Memory B cell (primary cell): ENCODE measurements at regions not wholly inside any gene's neighbourhood (a gene's known extent, or its start where the extent isn't known, plus 50 kb on each side); places are given as distances from the start of the nearest gene placed in this dataset.
"Not testable (repeated sequence)": the region's sequence is repeated elsewhere in the genome, so short reads cannot be mapped to it uniquely, and the experiment has no call there.

ENCODE experiments used
- ATAC-seq: fragments of 150-1000 bp; cut with Tn5 transposase; 2 replicates; pipeline ENCODE4 v1.10.0; 2021; ENCODE audit warnings: low read depth, mild to moderate bottlenecking, moderate library complexity
- DNase-seq, 2 donors: peaks; one replicate each; pipeline ENCODE4 v3.0.0; 2022; ENCODE audit warnings: low spot score in 2 of 2
- H3K27ac Mint-ChIP-seq: one replicate; pipeline ENCODE4 v1.8.0; 2022; ENCODE audit warnings: mild to moderate bottlenecking, moderate library complexity, mixed read lengths
- H3K27me3 Mint-ChIP-seq: one replicate; pipeline ENCODE4 v1.8.0; 2022; ENCODE audit warnings: mixed read lengths
- H3K36me3 Mint-ChIP-seq: one replicate; pipeline ENCODE4 v1.8.0; 2022; ENCODE audit warnings: mild to moderate bottlenecking, mixed read lengths
- H3K4me1 Mint-ChIP-seq: one replicate; pipeline ENCODE4 v1.8.0; 2022; ENCODE audit warnings: mixed read lengths
- H3K4me3 Mint-ChIP-seq: one replicate; pipeline ENCODE4 v1.8.0; 2022; ENCODE audit warnings: mild to moderate bottlenecking, moderate library complexity, mixed read lengths
- H3K9me3 Mint-ChIP-seq: one replicate; pipeline ENCODE4 v1.8.0; 2022; ENCODE audit warnings: mixed read lengths

DNA sequence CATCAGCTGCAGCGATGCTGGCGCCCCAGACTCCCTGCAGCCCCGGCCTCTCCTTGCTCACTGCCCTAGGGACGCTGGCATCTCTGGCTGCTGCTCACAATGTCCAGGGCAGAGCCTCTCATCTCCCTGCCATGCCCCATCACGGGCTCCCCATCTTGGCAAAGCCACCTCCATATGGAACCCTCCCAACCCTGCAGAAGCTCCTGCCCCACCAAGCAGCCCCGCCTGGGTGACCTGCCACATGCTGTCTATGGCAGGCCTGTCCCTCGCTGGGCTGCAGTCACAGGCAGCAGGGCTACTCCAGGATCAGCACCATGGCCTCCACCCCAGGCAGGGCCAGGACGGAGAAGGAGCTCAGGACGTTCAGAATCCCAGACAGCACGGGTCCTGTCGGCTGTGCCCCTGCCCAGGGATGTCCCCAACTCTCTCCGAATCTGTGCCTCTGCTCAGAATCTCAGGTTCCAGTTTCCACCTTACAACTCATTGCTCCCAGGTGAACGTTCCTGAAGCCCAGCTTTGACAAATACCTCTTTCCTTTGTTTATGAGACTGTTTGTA, 58.4 kb downstream of the PLXNA1 start:
- H3K27ac Mint-ChIP-seq: no peak overlapping the region
- peaks cover 20% of the 10 kb centered on the region for H3K27me3 Mint-ChIP-seq
- no peaks in the 10 kb centered on the region for H3K36me3 Mint-ChIP-seq
- ATAC-seq (no peak), DNase-seq (no peak)
- H3K4me1 Mint-ChIP-seq: peaks cover 2% of the 10 kb centered on the region
- no peaks in the 10 kb centered on the region for H3K9me3 Mint-ChIP-seq
- H3K4me3 Mint-ChIP-seq: no peak overlapping the region

DNA sequence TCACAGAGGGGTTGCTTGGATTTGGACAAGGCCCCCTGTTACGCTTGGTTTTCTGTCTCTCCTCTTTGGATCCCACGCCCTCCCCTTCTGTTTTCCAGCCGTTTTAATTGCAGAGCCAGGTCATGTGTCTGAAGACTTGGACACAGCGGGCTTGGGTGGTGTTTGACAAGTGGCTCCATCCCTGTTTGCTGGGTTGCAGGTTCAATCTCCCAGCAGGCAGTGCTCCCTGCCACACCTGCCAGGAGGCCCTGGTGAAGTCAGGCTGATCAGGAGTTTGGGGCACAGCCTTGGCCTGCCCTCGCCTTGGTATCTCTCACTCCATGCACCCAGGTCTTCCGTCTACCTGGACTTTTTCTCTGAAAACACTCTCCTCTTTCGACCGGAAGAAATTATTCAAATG, 59.0 kb downstream of the PLXNA1 start:
- H3K9me3 Mint-ChIP-seq: no peaks in the 10 kb centered on the region
- H3K36me3 Mint-ChIP-seq: no peaks in the 10 kb centered on the region
- no peak overlapping the region for H3K27ac Mint-ChIP-seq
- no peak for ATAC-seq
- H3K4me1 Mint-ChIP-seq: peaks cover 2% of the 10 kb centered on the region
- H3K27me3 Mint-ChIP-seq: peaks cover 20% of the 10 kb centered on the region
- DNase-seq: no peak
- H3K4me3 Mint-ChIP-seq: no peak overlapping the region

DNA sequence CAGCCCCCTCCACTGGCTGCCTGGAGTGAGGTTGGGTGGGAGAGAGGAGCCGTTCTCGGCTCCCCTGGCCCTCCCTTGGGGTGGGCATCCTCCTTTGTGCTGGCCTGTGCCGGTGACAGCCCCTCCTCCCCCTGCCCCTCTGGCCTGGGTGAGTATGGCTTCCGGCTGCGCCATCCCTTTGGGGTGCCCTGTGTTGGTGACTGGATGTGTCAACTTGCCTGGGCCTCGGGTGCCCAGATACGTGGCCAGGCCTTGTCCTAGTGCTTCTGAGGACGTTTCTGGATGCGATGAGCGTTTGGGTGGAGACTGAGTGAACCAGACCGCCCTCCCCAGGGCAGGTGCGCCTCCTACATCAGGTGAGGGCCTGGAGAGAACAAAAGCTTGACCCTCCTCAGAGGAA, 59.7 kb downstream of the PLXNA1 start:
- DNase-seq (no peak), ATAC-seq (no peak)
- no peak overlapping the region for H3K27ac Mint-ChIP-seq
- no peak overlapping the region for H3K4me3 Mint-ChIP-seq
- H3K36me3 Mint-ChIP-seq: no peaks in the 10 kb centered on the region
- peaks cover 2% of the 10 kb centered on the region for H3K4me1 Mint-ChIP-seq
- H3K9me3 Mint-ChIP-seq: no peaks in the 10 kb centered on the region
- peaks cover 20% of the 10 kb centered on the region for H3K27me3 Mint-ChIP-seq

DNA sequence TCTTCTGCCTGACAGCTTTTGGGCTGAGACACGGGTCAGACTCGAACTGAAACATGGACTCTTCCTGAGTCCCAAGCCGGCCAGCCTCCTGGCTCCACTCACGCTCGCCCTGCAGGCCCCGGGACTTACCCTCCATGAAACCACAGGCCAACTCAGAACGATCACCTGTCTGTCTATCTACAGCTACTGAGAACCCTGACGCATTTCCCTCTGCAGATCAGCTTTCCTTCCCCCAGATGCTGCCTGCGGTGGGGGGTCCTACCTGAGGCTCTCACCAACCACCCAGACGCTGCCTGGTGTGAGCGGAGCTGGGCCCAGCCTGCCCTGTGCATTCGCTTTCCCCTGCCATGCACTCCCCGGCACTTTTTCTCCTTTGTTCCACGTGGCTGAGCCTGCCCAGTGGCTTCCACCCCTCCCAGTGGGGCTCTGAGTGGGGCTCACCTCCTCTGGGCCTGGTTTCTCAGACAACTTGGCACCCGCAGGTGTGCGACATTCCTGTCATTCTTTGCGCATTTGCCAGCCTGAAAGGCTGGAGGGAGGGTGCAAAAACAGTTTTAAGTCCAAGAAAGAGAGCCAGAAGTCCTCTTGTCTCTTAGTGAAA, 60.2 kb downstream of the PLXNA1 start:
- ATAC-seq (no peak), DNase-seq (no peak)
- Mint-ChIP-seq H3K4me1 (peaks cover 2% of the 10 kb centered on the region), H3K9me3 (peaks cover 2% of the 10 kb centered on the region), H3K4me3 (no peak overlapping the region), H3K27ac (no peak overlapping the region), H3K36me3 (no peaks in the 10 kb centered on the region), H3K27me3 (peaks cover 20% of the 10 kb centered on the region)

DNA sequence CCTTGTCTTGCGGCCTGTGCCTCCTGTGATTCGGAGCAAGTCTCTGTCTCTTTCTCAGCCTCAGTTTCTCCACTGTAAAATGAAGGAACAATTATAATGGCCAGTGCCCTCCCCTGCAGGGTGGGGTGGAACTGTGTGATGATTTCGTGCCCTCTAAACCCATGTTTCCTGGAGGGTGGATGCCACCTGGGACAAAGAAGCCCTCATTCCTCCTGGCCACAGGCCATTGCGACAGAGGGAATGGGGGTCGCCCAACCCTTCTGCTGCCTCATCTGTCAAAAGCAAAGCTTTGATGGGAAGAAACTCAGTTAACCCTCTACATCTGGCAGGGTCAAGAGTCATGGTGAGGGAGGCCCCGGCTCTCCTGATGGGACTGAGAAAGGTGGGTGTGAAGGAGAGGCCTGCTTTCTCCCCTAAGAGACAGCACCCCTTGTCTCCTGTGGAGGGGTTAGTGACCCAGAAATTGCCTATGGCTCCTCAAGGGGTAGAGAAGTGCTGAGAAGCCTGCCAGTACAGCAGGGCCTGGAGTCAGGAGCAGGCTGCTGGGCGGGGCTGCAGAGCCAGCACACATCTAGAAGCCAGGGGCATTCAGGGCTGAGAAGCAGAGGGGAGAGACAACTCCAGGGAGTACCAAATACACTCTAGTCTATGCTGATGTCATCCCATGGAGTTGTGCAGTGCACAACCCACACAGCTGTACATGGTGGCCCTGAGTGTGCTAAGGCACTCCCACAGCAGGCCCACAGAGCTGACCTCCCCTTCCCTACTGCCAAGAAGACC, 61.0 kb downstream of the PLXNA1 start:
- ATAC-seq (no peak), DNase-seq (no peak)
- H3K27me3 Mint-ChIP-seq: peaks cover 19% of the 10 kb centered on the region
- no peak overlapping the region for H3K4me3 Mint-ChIP-seq
- peaks cover 5% of the 10 kb centered on the region for H3K9me3 Mint-ChIP-seq
- H3K27ac Mint-ChIP-seq: no peak overlapping the region
- peaks cover 2% of the 10 kb centered on the region for H3K4me1 Mint-ChIP-seq
- no peaks in the 10 kb centered on the region for H3K36me3 Mint-ChIP-seq

DNA sequence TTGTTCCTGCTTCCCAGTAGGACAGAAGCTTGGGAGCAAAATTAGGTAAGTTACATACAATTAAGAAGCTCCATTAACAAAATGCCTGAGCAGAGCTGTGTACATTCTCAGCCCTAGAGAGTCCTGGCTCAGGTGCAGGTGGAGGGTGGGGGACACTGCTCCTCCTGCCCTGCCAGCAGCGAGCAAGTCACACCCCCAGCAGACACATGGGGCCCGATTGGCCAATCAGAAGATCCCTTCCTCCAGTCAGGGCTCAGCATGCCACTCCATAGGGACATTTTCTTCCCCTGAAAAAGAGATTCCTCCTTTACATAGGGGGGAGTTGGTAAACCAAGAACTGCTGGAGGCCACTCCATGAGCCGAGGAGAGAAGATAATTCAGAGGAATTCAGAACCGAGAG, 62.1 kb downstream of the PLXNA1 start:
- Mint-ChIP-seq H3K9me3 (peaks cover 9% of the 10 kb centered on the region), H3K27ac (peak overlapping the region; percentile 53), H3K4me3 (no peak overlapping the region), H3K36me3 (peaks cover 5% of the 10 kb centered on the region), H3K4me1 (peaks cover 2% of the 10 kb centered on the region), H3K27me3 (peaks cover 24% of the 10 kb centered on the region)
- ATAC-seq (no peak), DNase-seq (no peak)

DNA sequence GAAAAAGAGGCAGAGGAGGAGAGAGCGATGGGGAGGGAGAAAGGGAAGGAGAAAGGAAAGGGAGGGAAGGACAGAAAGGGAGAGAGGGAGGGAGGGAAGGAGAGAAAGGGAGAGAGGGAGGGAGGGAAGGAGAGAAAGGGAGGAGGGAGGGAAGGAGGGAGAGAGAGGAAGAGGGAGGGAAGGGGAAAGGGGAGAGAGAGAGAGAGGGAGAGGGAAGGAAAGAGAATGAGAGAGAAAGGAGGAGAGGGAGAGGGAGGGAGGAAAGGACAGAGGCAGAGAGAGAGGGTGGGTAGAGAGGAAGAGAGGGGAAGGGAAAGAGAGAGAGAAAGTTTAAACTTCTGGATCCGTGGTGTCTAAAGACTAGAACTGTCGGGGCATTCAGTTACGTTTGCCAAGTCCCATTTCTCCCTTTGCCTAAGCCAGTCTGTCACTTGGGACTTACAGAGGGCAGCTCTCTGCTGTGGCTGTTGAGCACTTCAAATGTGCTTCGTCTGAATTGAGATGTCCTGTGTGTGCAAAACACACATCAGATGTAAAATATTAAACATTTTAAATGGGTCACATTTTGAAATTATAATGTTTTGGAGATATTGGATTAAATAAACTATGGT, 62.6 kb downstream of the PLXNA1 start:
- Mint-ChIP-seq H3K27ac (peak overlapping the region; percentile 53), H3K4me3 (no peak overlapping the region), H3K4me1 (peaks cover 2% of the 10 kb centered on the region), H3K36me3 (peaks cover 5% of the 10 kb centered on the region), H3K27me3 (peaks cover 21% of the 10 kb centered on the region), H3K9me3 (peaks cover 9% of the 10 kb centered on the region)
- DNase-seq (no peak), ATAC-seq (no peak)

DNA sequence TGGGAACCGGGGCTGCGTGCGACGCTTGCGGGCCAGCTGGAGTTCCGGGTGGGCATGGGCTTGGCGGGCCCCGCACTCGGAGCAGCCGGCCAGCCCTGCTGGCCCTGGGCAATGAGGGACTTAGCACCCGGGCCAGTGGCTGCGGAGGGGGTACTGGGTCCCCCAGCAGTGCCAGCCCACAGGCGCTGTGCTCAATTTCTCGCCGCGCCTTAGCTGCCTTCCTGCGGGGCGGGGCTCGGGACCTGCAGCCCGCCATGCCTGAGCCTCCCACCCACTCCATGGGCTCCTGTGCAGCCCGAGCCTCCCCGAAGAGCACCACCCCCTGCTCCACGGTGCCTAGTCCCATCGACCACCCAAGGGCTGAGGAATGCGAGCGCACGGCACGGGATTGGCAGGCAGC, 63.8 kb downstream of the PLXNA1 start:
- not testable (repeated sequence) for H3K27ac Mint-ChIP-seq, H3K36me3 Mint-ChIP-seq, H3K4me3 Mint-ChIP-seq, ATAC-seq, H3K9me3 Mint-ChIP-seq, DNase-seq, H3K4me1 Mint-ChIP-seq
- H3K27me3 Mint-ChIP-seq: peaks cover 17% of the 10 kb centered on the region

DNA sequence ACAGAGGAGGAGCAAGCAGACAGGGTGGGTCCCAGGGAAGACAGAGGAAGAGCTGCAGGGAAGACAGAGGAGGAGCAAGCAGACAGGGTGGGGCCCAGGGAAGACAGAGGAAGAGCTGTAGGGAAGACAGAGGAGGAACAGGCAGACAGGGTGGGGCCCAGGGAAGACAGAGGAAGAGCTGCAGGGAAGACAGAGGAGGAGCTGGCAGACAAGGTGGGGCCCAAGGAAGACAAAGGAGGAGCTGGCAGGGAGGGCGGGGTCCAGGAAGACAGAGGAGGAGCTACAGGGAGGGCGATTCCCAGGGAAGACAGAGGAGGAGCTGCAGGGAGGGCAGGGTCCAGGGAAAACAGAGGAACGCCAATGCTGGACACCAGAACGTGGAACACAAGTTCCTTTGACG, 66.5 kb downstream of the PLXNA1 start:
- Mint-ChIP-seq H3K27me3 (peaks cover 10% of the 10 kb centered on the region), H3K4me3 (no peak overlapping the region), H3K27ac (no peak overlapping the region), H3K36me3 (peaks cover 5% of the 10 kb centered on the region), H3K4me1 (no peaks in the 10 kb centered on the region), H3K9me3 (peaks cover 9% of the 10 kb centered on the region)
- no peak for ATAC-seq
- DNase-seq: no peak

DNA sequence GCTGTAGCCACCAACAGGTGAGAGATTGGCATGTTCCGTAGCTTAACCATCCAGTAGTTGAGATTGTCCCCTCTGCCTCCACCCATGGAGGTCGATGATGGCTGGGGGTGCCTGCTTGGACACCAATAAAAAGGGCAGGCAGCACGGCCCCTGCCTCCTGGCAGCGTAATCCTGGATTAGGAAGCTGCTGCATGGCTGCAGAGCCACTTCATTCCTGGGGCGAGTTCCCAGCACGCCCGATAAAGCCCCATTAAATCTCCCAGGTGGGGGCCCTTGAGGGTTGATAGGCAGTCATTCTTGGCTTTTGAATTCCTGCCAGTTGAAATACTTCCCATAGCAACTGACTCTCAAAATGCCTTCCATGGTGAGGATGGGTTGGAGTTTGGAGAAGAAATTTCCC, 67.8 kb downstream of the PLXNA1 start:
- Mint-ChIP-seq H3K27ac (no peak overlapping the region), H3K9me3 (peaks cover 9% of the 10 kb centered on the region), H3K27me3 (peaks cover 14% of the 10 kb centered on the region), H3K36me3 (peaks cover 5% of the 10 kb centered on the region), H3K4me1 (no peaks in the 10 kb centered on the region), H3K4me3 (no peak overlapping the region)
- DNase-seq (no peak), ATAC-seq (no peak)

DNA sequence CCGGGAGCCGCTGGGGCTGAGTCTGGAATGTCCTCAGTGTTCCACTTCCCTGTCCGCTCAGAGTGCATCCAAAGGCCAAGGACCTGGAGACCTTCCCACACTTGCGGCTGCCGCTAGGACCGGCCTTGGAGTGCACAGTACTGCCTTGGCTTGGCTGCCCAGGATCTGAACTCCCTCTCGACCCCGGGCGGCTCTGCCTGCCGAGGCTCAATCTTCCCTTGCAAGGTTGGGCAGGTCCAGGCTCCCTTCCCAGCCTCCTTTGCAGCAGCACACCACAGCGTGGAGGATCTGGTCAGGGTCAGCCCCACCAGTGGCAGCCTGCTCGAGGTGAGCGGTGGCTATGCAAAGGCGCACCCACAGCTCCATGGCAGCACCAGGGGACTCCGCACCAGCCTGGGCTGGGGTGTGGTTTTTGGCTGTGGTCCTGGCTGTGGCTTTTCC, 69.2 kb downstream of the PLXNA1 start:
- H3K27me3 Mint-ChIP-seq: peaks cover 14% of the 10 kb centered on the region
- DNase-seq (no peak), ATAC-seq (no peak)
- H3K27ac Mint-ChIP-seq: no peak overlapping the region
- H3K4me3 Mint-ChIP-seq: no peak overlapping the region
- H3K4me1 Mint-ChIP-seq: no peaks in the 10 kb centered on the region
- peaks cover 5% of the 10 kb centered on the region for H3K36me3 Mint-ChIP-seq
- H3K9me3 Mint-ChIP-seq: peaks cover 9% of the 10 kb centered on the region

DNA sequence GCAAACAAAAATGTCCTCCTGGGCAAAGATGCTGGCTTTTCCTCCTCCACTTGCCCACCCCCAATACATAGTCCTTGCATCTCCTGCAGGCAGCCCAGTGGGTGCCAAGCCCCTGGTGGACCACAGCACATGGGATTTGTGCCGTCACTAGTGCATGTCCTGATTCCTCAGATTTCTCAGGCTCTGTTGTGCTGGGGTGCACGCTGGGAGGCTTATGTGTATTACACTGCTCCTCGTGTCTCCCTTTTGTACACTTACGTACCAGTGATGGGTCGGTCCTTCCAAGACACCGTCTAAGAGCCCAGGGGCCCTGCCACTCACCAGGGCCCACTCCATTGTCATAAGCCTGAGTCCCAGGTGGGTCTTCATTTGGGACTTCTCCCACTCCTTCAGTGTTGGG, 70.1 kb downstream of the PLXNA1 start:
- Mint-ChIP-seq H3K4me3 (no peak overlapping the region), H3K27ac (no peak overlapping the region), H3K4me1 (no peaks in the 10 kb centered on the region), H3K36me3 (peaks cover 9% of the 10 kb centered on the region), H3K9me3 (peaks cover 14% of the 10 kb centered on the region), H3K27me3 (peaks cover 17% of the 10 kb centered on the region)
- no peak for DNase-seq
- ATAC-seq: no peak

DNA sequence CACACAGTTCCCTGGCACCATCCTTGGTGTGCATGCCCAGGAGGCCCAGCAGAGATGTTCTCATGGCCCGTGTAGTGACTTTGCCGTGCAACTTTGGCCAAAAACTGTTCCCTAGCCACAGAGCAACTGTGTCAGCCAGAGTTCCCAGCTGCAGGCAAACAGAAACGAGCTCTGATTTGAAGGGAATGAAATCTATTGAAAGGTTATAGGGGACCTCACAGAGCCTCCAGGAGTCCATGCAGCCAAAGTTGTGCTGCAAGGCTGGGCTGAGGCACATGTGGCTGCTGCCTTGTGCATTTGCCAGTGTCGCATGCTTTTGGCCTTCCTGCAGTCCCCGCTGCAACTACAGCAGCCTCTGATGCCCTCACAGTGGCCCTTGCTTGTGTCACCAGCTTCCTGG, 70.5 kb downstream of the PLXNA1 start:
- Mint-ChIP-seq H3K27ac (no peak overlapping the region), H3K36me3 (peaks cover 9% of the 10 kb centered on the region), H3K9me3 (peaks cover 11% of the 10 kb centered on the region), H3K4me3 (no peak overlapping the region), H3K4me1 (no peaks in the 10 kb centered on the region), H3K27me3 (peaks cover 17% of the 10 kb centered on the region)
- no peak for ATAC-seq
- no peak for DNase-seq

DNA sequence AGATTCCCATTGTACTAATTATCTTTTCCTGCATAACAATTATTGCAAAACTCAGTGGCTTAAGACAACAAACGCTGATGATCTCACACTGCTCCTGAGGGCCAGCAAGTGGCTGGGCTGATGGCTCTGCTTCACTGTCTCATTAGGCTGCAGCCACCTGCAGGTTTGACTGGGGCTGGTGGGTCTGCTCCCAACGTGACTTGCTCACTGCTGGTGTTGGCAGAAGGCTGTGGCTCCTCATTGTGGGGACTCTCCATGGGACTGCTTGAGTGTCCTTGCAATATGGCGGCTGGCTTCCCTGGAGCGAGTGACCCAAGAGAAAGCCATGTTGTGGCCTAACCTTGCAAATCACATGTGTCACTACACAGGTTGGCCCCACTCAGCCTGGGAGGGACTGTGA, 71.1 kb downstream of the PLXNA1 start:
- Mint-ChIP-seq H3K4me3 (no peak overlapping the region), H3K4me1 (no peaks in the 10 kb centered on the region), H3K27ac (no peak overlapping the region), H3K9me3 (peaks cover 10% of the 10 kb centered on the region), H3K36me3 (peaks cover 9% of the 10 kb centered on the region), H3K27me3 (peaks cover 17% of the 10 kb centered on the region)
- ATAC-seq (no peak), DNase-seq (no peak)
